AG09319 (cell line): ENCODE measurements at regions not wholly inside any gene's neighbourhood (a gene's known extent, or its start where the extent isn't known, plus 50 kb on each side); places are given as distances from the start of the nearest gene placed in this dataset.

ENCODE experiments used
- DNase-seq: peaks from one replicate; pipeline ENCODE4 v3.0.0-alpha.2; 2010; ENCODE audit warnings: low read depth; ENCODE audit errors: extremely low read depth
- CTCF ChIP-seq: IDR thresholded peaks from 2 replicates; pipeline ENCODE4 v1.5.1; 2011; ENCODE audit warnings: low read depth, mild to moderate bottlenecking, inconsistent platforms, low read length, moderate library complexity

GRCh38 chr15:39340903-39341645, 239.8 kb upstream of the THBS1 start:
- no peak for DNase-seq

GRCh38 chr15:39344662-39345141, 236.2 kb upstream of the THBS1 start:
- DNase-seq: no peak
- no peak for TF ChIP-seq CTCF

More at GRCh38 chr15:39340903-39341645, 239.8 kb upstream of the THBS1 start:
- no peak for TF ChIP-seq CTCF

GRCh38 chr15:39345176-39345575, 235.7 kb upstream of the THBS1 start:
- no peak for DNase-seq
- TF ChIP-seq CTCF: no peak

GRCh38 chr15:39347453-39347852, 233.4 kb upstream of the THBS1 start:
- TF ChIP-seq CTCF: no peak
- no peak for DNase-seq

- no peak for DNase-seq
- no peak for TF ChIP-seq CTCF
These were observed 230.1 kb upstream of the THBS1 start for GRCh38 chr15:39350785-39351184.

GRCh38 chr15:39354189-39354588, 226.7 kb upstream of the THBS1 start:
- TF ChIP-seq CTCF: no peak
- no peak for DNase-seq

- DNase-seq: no peak
- no peak for TF ChIP-seq CTCF
These were observed 223.2 kb upstream of the THBS1 start for GRCh38 chr15:39357480-39358268.
